ENCODE measurements at regions not wholly inside any gene's neighbourhood (a gene's known extent, or its start where the extent isn't known, plus 50 kb on each side); places are given as distances from the start of the nearest gene placed in this dataset.
"Not testable (repeated sequence)": the region's sequence is repeated elsewhere in the genome, so short reads cannot be mapped to it uniquely, and the experiment has no call there.

- no peak for DNase-seq
Observed at GRCh38 chr13:112194579-112194978, 127.6 kb downstream of the SOX1 start.

- DNase-seq = no peak
Observed at GRCh38 chr13:112198396-112199010, 131.6 kb downstream of the SOX1 start.

GRCh38 chr13:112200200-112200599, 133.3 kb downstream of the SOX1 start:
- DNase-seq = no peak

GRCh38 chr13:112202266-112202665, 135.3 kb downstream of the SOX1 start:
- DNase-seq = no peak

GRCh38 chr13:112202966-112203365, 136.0 kb downstream of the SOX1 start:
- no peak for DNase-seq

GRCh38 chr13:112203614-112204013, 136.7 kb downstream of the SOX1 start:
- DNase-seq = no peak

- peak; percentile 3 for DNase-seq
Observed at GRCh38 chr13:112204346-112205327, 137.7 kb downstream of the SOX1 start.

GRCh38 chr13:112205990-112206389, 139.0 kb downstream of the SOX1 start:
- no peak for DNase-seq

GRCh38 chr13:112207129-112207528, 140.2 kb downstream of the SOX1 start:
- no peak for DNase-seq

- DNase-seq = no peak
Observed at GRCh38 chr13:112208656-112209055, 141.7 kb downstream of the SOX1 start.

GRCh38 chr13:112209266-112209665, 142.3 kb downstream of the SOX1 start:
- no peak for DNase-seq

- DNase-seq = no peak
Observed at GRCh38 chr13:112209711-112210110, 142.8 kb downstream of the SOX1 start.

GRCh38 chr13:112210371-112210770, 143.4 kb downstream of the SOX1 start:
- no peak for DNase-seq

- no peak for DNase-seq
Observed at GRCh38 chr13:112212533-112212932, 145.6 kb downstream of the SOX1 start.

- DNase-seq = no peak
Observed at GRCh38 chr13:112213467-112214255, 146.7 kb downstream of the SOX1 start.

GRCh38 chr13:112215871-112216270, 148.9 kb downstream of the SOX1 start:
- no peak for DNase-seq

- no peak for DNase-seq
Observed at GRCh38 chr13:112217431-112217830, 150.5 kb downstream of the SOX1 start.

GRCh38 chr13:112218416-112218815, 151.5 kb downstream of the SOX1 start:
- DNase-seq = no peak

GRCh38 chr13:112219740-112220139, 152.8 kb downstream of the SOX1 start:
- no peak for DNase-seq

GRCh38 chr13:112220296-112220875, 153.4 kb downstream of the SOX1 start:
- DNase-seq = no peak

GRCh38 chr13:112220925-112221324, 154.0 kb downstream of the SOX1 start:
- DNase-seq = no peak

- no peak for DNase-seq
Observed at GRCh38 chr13:112222971-112223370, 153.2 kb upstream of the SPACA7 start.

- DNase-seq = not testable (repeated sequence)
Observed at GRCh38 chr13:112223929-112224328, 152.2 kb upstream of the SPACA7 start.

All from NCI-H2227 treated with DMSO at 0.1 percent for 48 hours (cell line).